Left hindlimb (tissue), 1 donor: ENCODE measurements at regions not wholly inside any gene's neighbourhood (a gene's known extent, or its start where the extent isn't known, plus 50 kb on each side); places are given as distances from the start of the nearest gene placed in this dataset.
"Not testable (repeated sequence)": the region's sequence is repeated elsewhere in the genome, so short reads cannot be mapped to it uniquely, and the experiment has no call there.

Experiments used
- DNase-seq: peaks from one replicate; pipeline ENCODE4 v3.0.0-alpha.2; 2018

GRCh38 chr2:132332345-132333033 is 84.1 kb upstream of the GPR39 start:
- DNase-seq: not testable (repeated sequence)

- DNase-seq: not testable (repeated sequence)
Observed at GRCh38 chr2:132337135-132337534, 79.5 kb upstream of the GPR39 start.

GRCh38 chr2:132337844-132338243 is 78.8 kb upstream of the GPR39 start:
- not testable (repeated sequence) for DNase-seq

GRCh38 chr2:132347041-132347780 is 69.4 kb upstream of the GPR39 start:
- DNase-seq: peak; percentile 80

- DNase-seq: not testable (repeated sequence)
Observed at GRCh38 chr2:132349092-132349687, 67.4 kb upstream of the GPR39 start.

GRCh38 chr2:132351668-132352067 is 64.9 kb upstream of the GPR39 start:
- DNase-seq: not testable (repeated sequence)

GRCh38 chr2:132352481-132353001 is 64.1 kb upstream of the GPR39 start:
- DNase-seq: peak; percentile 50

- peak; percentile 33 for DNase-seq
Observed at GRCh38 chr2:132353380-132353779, 63.2 kb upstream of the GPR39 start.

- not testable (repeated sequence) for DNase-seq
Observed at GRCh38 chr2:132360964-132361363, 55.6 kb upstream of the GPR39 start.

- DNase-seq: not testable (repeated sequence)
Observed at GRCh38 chr2:132361498-132361897, 55.1 kb upstream of the GPR39 start.

GRCh38 chr2:132363352-132363751 is 53.3 kb upstream of the GPR39 start:
- DNase-seq: not testable (repeated sequence)

- DNase-seq: not testable (repeated sequence)
Observed at GRCh38 chr2:132365963-132366362, 50.6 kb upstream of the GPR39 start.

- no peak for DNase-seq
Observed at GRCh38 chr2:132366421-132367180, 50.0 kb upstream of the GPR39 start.
